Stimulated activated naive CD4-positive, alpha-beta T cell (primary cell): ENCODE measurements at regions not wholly inside any gene's neighbourhood (a gene's known extent, or its start where the extent isn't known, plus 50 kb on each side); places are given as distances from the start of the nearest gene placed in this dataset.
"Not testable (repeated sequence)": the region's sequence is repeated elsewhere in the genome, so short reads cannot be mapped to it uniquely, and the experiment has no call there.

ENCODE experiments used
- DNase-seq, 6 experiments: peaks; one replicate each; lab custom pipeline; 2025; lab: John Stamatoyannopoulos, UW

- DNase-seq: no peak
Measured at GRCh38 chr12:11446372-11446771, 51.0 kb upstream of the PRB2 start.

- no peak for DNase-seq
Measured at GRCh38 chr12:11457996-11458645, 62.8 kb upstream of the PRB2 start.

GRCh38 chr12:11460343-11461023 lies 65.1 kb upstream of the PRB2 start:
- DNase-seq: no peak

- DNase-seq: no peak
Measured at GRCh38 chr12:11461433-11461832, 66.1 kb upstream of the PRB2 start.

- no peak for DNase-seq
Measured at GRCh38 chr12:11477110-11477509, 81.7 kb upstream of the PRB2 start.

DNA sequence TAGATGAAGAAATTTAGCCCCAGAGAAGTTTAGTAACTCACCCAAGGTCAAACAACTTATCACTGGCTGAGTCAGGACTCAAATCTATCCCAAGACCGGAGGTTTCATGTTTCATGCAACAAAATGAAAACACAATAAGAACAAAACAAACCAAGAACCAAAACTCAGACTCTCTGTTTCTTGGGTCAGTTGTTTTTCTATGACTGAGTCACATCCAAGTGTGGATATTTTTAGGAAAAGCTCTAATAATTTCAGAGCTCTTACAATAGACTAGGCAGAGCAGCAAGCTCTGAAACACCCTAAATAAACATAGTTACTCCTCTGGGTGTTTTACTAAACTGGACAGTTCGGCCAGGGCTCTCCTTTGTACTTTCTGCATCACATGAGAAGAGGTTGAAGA lies 87.6 kb upstream of the PRB2 start:
- DNase-seq: no peak

GRCh38 chr12:11486623-11487444 lies 91.5 kb upstream of the PRB2 start:
- DNase-seq: peak; percentile 33 to 83 (median 68)

DNA sequence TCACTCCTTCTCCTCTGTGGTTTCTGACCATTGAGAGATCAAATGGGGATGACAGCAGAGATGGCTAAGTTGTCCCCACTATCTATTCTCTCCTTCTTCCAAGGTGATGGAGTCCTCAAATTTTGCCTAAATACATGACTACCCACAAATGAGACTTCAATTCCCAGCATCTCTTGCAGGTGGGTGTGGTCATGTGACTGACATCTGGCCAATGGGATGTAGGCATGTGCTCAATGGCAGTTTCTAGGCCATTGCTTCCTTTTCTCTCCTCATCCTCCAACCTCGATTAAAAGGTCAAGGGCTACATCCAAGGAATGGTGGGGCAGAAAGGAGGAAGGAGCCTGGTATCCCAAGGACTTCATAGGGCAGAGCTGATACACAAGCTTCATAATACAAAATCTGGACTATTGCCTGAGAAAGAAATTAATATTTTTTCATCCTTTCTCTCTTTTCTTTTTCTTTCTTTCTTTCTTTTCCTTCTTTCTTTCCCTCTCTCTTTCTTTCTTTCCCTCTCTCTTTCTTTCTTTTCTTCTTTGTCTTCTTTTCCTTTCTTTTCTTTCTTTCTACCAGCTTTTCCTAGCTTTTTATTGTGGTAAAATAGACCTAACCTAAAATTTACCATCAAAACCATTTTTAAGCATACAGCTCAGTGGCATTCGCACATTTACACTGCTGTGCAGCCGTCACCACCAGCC lies 100.9 kb upstream of the PRB2 start:
- DNase-seq: no peak

DNA sequence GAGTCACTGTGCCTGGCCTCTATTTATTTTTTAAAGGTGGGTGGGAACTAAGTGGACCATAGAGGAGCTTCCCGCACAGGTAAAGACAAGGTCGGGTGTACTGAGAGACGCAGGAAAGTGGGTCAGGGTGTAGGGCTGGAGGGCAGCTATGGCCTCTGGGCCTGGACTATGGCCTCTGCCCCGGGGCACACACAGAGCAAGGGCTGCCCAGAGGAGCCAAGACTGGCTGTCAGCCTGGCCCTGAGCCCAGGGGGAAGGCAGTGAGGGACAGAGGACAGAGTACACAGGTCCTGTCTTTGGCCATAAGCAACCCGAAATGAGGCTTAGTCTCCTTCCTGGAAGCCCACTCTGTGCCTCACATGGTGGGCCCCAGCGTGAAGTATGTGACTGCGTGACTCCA lies 102.1 kb upstream of the PRB2 start:
- no peak for DNase-seq

DNA sequence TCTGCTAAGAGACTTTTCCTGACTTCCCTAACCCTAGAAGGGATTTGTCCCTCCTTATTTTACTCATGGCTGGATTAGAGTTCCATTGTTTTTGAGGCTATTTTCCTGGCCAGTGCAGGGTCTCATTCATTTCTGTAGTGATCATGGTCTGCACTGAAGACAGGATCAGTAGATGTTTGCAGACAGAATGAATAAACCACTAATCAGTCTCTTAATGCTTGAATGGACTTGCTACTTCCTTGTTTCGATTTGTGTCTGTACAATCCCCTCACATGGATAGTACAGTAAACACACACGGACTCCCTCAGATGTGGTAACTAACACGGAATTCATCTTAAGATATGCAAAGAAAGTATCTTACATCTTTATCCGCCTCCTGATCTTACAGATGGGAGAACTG lies 102.6 kb upstream of the PRB2 start:
- DNase-seq: no peak

DNA sequence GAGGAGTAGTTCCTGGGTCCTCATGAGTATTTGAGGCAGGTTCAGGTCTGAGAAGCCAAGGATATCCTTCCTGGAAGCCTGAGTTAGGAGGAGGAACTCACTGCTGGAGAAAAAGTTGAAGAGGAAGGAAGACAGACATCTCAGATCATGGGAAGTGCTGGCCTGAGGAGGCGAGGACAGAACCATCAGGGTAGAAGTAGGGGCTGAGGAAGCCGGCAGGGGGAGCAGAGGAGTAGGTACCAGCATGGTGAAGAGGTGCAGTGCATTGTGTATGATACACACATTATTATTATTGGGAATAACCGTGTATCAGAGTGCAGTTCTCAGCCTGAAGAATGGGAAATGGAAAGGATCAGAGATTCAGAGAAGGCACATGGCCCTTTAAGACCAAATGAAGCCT lies 103.2 kb upstream of the PRB2 start:
- not testable (repeated sequence) for DNase-seq

GRCh38 chr12:11499806-11500187 lies 104.4 kb upstream of the PRB2 start:
- no peak for DNase-seq

- DNase-seq: peak; percentile 45 to 84 (median 74)
Measured at GRCh38 chr12:11500188-11500860, 105.0 kb upstream of the PRB2 start.

GRCh38 chr12:11500861-11501230 lies 105.5 kb upstream of the PRB2 start:
- no peak for DNase-seq

DNA sequence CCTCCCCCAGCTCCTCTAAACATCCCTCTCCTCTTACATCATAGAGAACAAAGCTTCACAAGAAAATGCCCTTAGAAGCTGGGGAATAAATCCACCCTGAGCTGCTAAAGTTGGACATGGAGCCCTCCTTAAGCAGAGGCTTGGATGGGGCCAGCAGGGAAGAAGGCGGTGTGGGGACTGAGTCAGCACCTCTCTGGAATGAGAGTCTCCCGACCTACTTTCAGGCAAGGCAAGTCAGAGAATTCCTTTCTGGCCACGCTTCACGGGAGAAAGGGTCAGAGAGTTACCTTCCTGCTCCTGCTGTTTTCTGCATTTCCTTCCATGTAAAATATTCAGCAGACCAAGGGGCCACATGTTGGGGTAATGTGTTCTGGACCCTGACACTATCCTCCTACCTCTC lies 113.3 kb upstream of the PRB2 start:
- no peak for DNase-seq

DNA sequence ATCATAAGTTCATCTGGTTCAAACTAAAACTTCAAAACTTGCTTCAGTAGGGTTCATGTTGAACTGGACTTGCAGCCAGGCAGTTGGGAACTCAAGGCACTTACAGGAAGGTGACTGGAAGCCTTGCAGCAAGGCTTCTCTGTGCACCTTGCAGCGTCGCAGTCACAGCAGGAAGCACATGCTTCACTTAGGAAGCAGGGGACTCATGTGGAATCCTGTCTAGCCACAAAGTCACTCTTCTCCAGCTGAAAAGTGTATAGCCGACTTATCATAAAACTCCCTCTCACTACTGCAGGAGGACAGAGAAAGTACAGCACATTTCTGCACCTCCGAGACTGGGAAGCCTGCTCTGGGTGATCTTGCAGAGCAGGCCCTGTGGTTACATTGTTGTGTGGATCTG lies 114.0 kb upstream of the PRB2 start:
- no peak for DNase-seq

DNA sequence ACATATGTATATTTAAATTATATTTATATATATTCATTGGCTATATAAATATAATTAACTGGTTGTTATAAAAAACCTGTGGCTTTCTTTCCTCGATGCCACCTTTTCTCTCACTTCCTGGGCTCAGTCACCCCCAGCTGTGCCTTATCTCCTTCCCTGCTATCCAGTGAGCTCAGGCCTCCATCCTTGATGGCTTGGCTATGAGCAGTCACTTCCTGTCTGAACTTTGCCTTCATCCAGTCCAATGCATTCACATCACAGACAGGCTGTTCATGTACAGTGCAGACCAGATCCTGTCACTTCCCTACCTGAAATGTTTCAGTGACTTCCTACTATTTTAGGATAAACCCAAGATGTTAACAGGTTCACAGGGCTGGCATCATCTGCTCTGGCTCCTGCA lies 115.3 kb upstream of the PRB2 start:
- no peak for DNase-seq

- no peak for DNase-seq
Measured at GRCh38 chr12:11513288-11513687, 117.9 kb upstream of the PRB2 start.

GRCh38 chr12:11517080-11517479 lies 121.7 kb upstream of the PRB2 start:
- no peak for DNase-seq

DNA sequence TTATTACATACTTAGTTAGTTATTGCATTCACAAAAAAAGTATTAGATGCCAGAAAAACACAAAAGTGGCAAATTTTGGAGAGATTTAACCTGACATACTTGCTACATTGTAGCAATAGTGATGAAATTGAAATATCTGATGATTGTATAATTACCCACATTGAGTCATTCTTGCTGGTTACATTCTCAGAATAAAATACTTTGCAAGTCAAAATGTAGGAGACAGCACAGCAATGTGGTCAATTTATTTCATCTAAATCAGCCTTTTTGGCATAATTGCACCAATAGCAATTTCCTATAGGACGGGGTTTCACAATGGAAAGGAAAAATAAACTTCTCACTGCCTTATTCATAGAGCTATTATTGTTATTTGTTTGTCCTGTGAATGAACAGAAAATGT lies 125.0 kb upstream of the ETV6 start:
- DNase-seq: no peak

DNA sequence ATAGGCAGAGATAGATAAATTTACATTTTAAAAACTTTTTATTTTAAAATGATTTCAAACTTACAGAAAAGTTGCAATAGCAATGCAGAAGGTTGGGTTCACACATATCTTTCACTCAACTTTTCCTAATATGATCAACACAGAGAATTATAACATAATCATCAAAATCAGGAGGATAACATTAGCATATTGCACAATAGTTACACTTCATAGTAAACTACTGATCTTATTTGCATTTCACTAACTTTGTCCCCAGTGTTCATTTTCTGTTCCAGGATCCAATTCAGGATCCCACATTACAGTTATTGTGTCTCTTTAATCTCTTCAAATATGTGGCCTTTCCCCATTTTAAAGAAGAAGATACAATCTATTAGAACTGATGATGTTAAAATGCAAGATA lies 115.4 kb upstream of the ETV6 start:
- no peak for DNase-seq

- no peak for DNase-seq
Measured at GRCh38 chr12:11535127-11535526, 114.3 kb upstream of the ETV6 start.
